GM19468 (cell line): ENCODE measurements at regions not wholly inside any gene's neighbourhood (a gene's known extent, or its start where the extent isn't known, plus 50 kb on each side); places are given as distances from the start of the nearest gene placed in this dataset.
A peak's percentile ranks its signal among the peaks of the same experiment; 100 is the strongest.
"Not testable (repeated sequence)": the region's sequence is repeated elsewhere in the genome, so short reads cannot be mapped to it uniquely, and the experiment has no call there.

Source experiments
- ATAC-seq: cut with Tn5 transposase; IDR thresholded peaks from one replicate; pipeline ENCODE4 v1.9.1; 2021; ENCODE audit warnings: mild to moderate bottlenecking, moderate library complexity, moderate number of reproducible peaks; ENCODE audit not compliant: unreplicated experiment; ENCODE audit errors: extremely low read depth

GRCh38 chr4:123200051-123200940 lies 196.3 kb upstream of the SPRY1 start:
- ATAC-seq = no peak

- ATAC-seq = no peak
Measured at GRCh38 chr4:123204737-123205136, 191.9 kb upstream of the SPRY1 start.

GRCh38 chr4:123206016-123206415 lies 190.6 kb upstream of the SPRY1 start:
- no peak for ATAC-seq

- no peak for ATAC-seq
Measured at GRCh38 chr4:123209436-123209835, 187.2 kb upstream of the SPRY1 start.

GRCh38 chr4:123215536-123215935 lies 181.1 kb upstream of the SPRY1 start:
- ATAC-seq = no peak

- no peak for ATAC-seq
Measured at GRCh38 chr4:123216543-123216942, 180.1 kb upstream of the SPRY1 start.

GRCh38 chr4:123216946-123217345 lies 179.6 kb upstream of the SPRY1 start:
- no peak for ATAC-seq

GRCh38 chr4:123217664-123218063 lies 178.9 kb upstream of the SPRY1 start:
- no peak for ATAC-seq

GRCh38 chr4:123218981-123219380 lies 177.6 kb upstream of the SPRY1 start:
- no peak for ATAC-seq

- ATAC-seq = no peak
Measured at GRCh38 chr4:123229286-123229685, 167.3 kb upstream of the SPRY1 start.

GRCh38 chr4:123230061-123230460 lies 166.5 kb upstream of the SPRY1 start:
- no peak for ATAC-seq

GRCh38 chr4:123232439-123232838 lies 164.2 kb upstream of the SPRY1 start:
- ATAC-seq = no peak

GRCh38 chr4:123233136-123233768 lies 163.3 kb upstream of the SPRY1 start:
- no peak for ATAC-seq

GRCh38 chr4:123234955-123235354 lies 161.6 kb upstream of the SPRY1 start:
- ATAC-seq = no peak

GRCh38 chr4:123235431-123235830 lies 161.2 kb upstream of the SPRY1 start:
- no peak for ATAC-seq

- ATAC-seq = no peak
Measured at GRCh38 chr4:123236606-123237005, 160.0 kb upstream of the SPRY1 start.

- not testable (repeated sequence) for ATAC-seq
Measured at GRCh38 chr4:123240286-123240685, 156.3 kb upstream of the SPRY1 start.

- not testable (repeated sequence) for ATAC-seq
Measured at GRCh38 chr4:123243220-123243619, 153.4 kb upstream of the SPRY1 start.

GRCh38 chr4:123244137-123244536 lies 152.5 kb upstream of the SPRY1 start:
- ATAC-seq = peak; percentile 39

- ATAC-seq = no peak
Measured at GRCh38 chr4:123246085-123246484, 150.5 kb upstream of the SPRY1 start.

GRCh38 chr4:123248085-123248659 lies 148.4 kb upstream of the SPRY1 start:
- ATAC-seq = no peak
